Tibial nerve (tissue), 3 donors: ENCODE measurements at regions not wholly inside any gene's neighbourhood (a gene's known extent, or its start where the extent isn't known, plus 50 kb on each side); places are given as distances from the start of the nearest gene placed in this dataset.

Source experiments
- CTCF ChIP-seq, 5 experiments: fragments of 200-600 bp in 3 of 5; fragments of 450-650 bp in 2 of 5; sonication (generic) in 3 of 5; IDR thresholded peaks; one replicate each; pipeline ENCODE4 v1.5.1; 2016 to 2019; ENCODE audit warnings: antibody characterized with exemption in 5 of 5, mild to moderate bottlenecking in 3 of 5, moderate library complexity in 2 of 5
- POLR2A ChIP-seq, 2 donors: fragments of 450-650 bp; IDR thresholded peaks; one replicate each; pipeline ENCODE4 v1.6.1; 2017; ENCODE audit warnings: antibody characterized with exemption in 2 of 2, mild to moderate bottlenecking in 2 of 2, moderate library complexity in 2 of 2

- no peak for TF ChIP-seq CTCF (IDR thresholded peaks at IDR 0.05)
- no peak for TF ChIP-seq POLR2A (IDR thresholded peaks at IDR 0.05)
Observed at GRCh38 chr7:68152205-68152604, 1155.6 kb downstream of the TYW1 start.
